Astrocyte of the spinal cord (primary cell): ENCODE measurements at regions not wholly inside any gene's neighbourhood (a gene's known extent, or its start where the extent isn't known, plus 50 kb on each side); places are given as distances from the start of the nearest gene placed in this dataset.

Source experiments
- DNase-seq: peaks from one replicate; pipeline ENCODE4 v3.0.0; 2011; ENCODE audit warnings: low read depth, low spot score
- H3K4me3 ChIP-seq: 2 replicates; pipeline ENCODE4 v1.5.1; 2011; ENCODE audit warnings: low read depth, mild to moderate bottlenecking, low read length, moderate library complexity
- CTCF ChIP-seq: IDR thresholded peaks from 2 replicates; pipeline ENCODE4 v1.5.1; 2012; ENCODE audit warnings: low read depth, mild to moderate bottlenecking, low read length, inconsistent platforms
- in situ Hi-C: cut with HindIII; loops from 2 replicates; pipeline ENCODE4 v1.10.0; 2017; ENCODE audit warnings: low sequenced_read_pairs

GRCh38 chr22:25368271-25368670 lies 148.8 kb downstream of the CRYBB2 start:
- in situ Hi-C loops = no loop called here
- no peak for TF ChIP-seq CTCF
- no peak overlapping the region for H3K4me3 ChIP-seq
- DNase-seq = peak; percentile 65

- no peak overlapping the region for H3K4me3 ChIP-seq
- in situ Hi-C loops = no loop called here
- no peak for DNase-seq
- TF ChIP-seq CTCF = no peak
Measured at GRCh38 chr22:25369041-25369440, 149.6 kb downstream of the CRYBB2 start.

GRCh38 chr22:25370322-25370721 lies 150.9 kb downstream of the CRYBB2 start:
- DNase-seq = no peak
- TF ChIP-seq CTCF = no peak
- H3K4me3 ChIP-seq = no peak overlapping the region
- in situ Hi-C loops = no loop called here

GRCh38 chr22:25372000-25372595 lies 152.7 kb downstream of the CRYBB2 start:
- DNase-seq = no peak
- TF ChIP-seq CTCF = no peak
- in situ Hi-C loops = no loop called here

GRCh38 chr22:25373961-25374360 lies 154.5 kb downstream of the CRYBB2 start:
- in situ Hi-C loops = no loop called here
- DNase-seq = no peak
- H3K4me3 ChIP-seq = no peak overlapping the region
- no peak for TF ChIP-seq CTCF

More at GRCh38 chr22:25372000-25372595, 152.7 kb downstream of the CRYBB2 start:
- H3K4me3 ChIP-seq = no peak overlapping the region

- H3K4me3 ChIP-seq = no peak overlapping the region
- DNase-seq = no peak
- in situ Hi-C loops = no loop called here
- no peak for TF ChIP-seq CTCF
Measured at GRCh38 chr22:25374869-25375268, 155.4 kb downstream of the CRYBB2 start.

GRCh38 chr22:25375683-25376082 lies 156.2 kb downstream of the CRYBB2 start:
- H3K4me3 ChIP-seq = no peak overlapping the region
- no peak for DNase-seq
- TF ChIP-seq CTCF = no peak
- in situ Hi-C loops = no loop called here
